Glutamatergic neuron (in vitro differentiated cells): ENCODE measurements at regions not wholly inside any gene's neighbourhood (a gene's known extent, or its start where the extent isn't known, plus 50 kb on each side); places are given as distances from the start of the nearest gene placed in this dataset.

Source experiments
- DNase-seq: peaks from one replicate; pipeline ENCODE4 v3.0.0; 2022
- H3K27ac Mint-ChIP-seq: one replicate; pipeline ENCODE4 v1.8.0; 2020; ENCODE audit warnings: mild to moderate bottlenecking, mixed read lengths, inconsistent platforms; ENCODE audit not compliant: unreplicated experiment
- H3K27me3 Mint-ChIP-seq: one replicate; pipeline ENCODE4 v1.8.0; 2020; ENCODE audit warnings: mild to moderate bottlenecking, moderate library complexity, mixed read lengths, inconsistent platforms; ENCODE audit not compliant: unreplicated experiment
- H3K36me3 Mint-ChIP-seq: one replicate; pipeline ENCODE4 v1.8.0; 2020; ENCODE audit warnings: mild to moderate bottlenecking, mixed read lengths, inconsistent platforms; ENCODE audit not compliant: unreplicated experiment
- H3K4me1 Mint-ChIP-seq: one replicate; pipeline ENCODE4 v1.8.0; 2020; ENCODE audit warnings: mild to moderate bottlenecking, low read depth, mixed read lengths, inconsistent platforms; ENCODE audit not compliant: unreplicated experiment
- H3K4me3 Mint-ChIP-seq: one replicate; pipeline ENCODE4 v1.8.0; 2020; ENCODE audit warnings: mild to moderate bottlenecking, mixed read lengths, inconsistent platforms; ENCODE audit not compliant: unreplicated experiment
- H3K9me3 Mint-ChIP-seq: one replicate; pipeline ENCODE4 v1.8.0; 2020; ENCODE audit warnings: mild to moderate bottlenecking, moderate library complexity, mixed read lengths, inconsistent platforms; ENCODE audit not compliant: unreplicated experiment
- TF ChIP-seq, protein P1 (sequence below): fragments of 200-600 bp; sonication (generic); IDR thresholded peaks from one replicate; pipeline ENCODE4 v1.5.0; 2021; ENCODE audit not compliant: partially characterized antibody, unreplicated experiment

DNA sequence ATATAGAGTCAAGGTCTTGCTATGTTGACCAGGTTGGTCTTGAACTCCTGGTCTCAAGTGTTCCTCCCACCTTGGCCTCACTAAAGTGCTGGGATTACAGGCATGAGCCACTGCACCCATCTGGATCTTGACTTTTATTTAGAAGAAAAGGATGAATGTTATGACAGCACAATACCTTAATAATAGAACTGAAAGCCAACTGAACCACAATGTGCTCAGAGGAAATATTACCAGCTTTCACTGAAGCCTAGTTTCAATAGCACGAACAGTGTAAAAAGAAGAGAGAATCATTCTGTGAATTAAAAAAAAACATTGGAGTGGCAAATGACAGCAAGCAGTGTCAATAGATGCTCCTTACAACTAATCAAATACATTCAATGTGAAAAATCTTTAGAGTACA, 239.2 kb upstream of the RMST start:
- Mint-ChIP-seq H3K9me3 (peaks cover 2% of the 10 kb centered on the region), H3K36me3 (no peaks in the 10 kb centered on the region), H3K27ac (no peak overlapping the region), H3K4me1 (no peaks in the 10 kb centered on the region), H3K27me3 (peaks cover 1% of the 10 kb centered on the region), H3K4me3 (no peak overlapping the region)
- TF ChIP-seq, protein P1, sequence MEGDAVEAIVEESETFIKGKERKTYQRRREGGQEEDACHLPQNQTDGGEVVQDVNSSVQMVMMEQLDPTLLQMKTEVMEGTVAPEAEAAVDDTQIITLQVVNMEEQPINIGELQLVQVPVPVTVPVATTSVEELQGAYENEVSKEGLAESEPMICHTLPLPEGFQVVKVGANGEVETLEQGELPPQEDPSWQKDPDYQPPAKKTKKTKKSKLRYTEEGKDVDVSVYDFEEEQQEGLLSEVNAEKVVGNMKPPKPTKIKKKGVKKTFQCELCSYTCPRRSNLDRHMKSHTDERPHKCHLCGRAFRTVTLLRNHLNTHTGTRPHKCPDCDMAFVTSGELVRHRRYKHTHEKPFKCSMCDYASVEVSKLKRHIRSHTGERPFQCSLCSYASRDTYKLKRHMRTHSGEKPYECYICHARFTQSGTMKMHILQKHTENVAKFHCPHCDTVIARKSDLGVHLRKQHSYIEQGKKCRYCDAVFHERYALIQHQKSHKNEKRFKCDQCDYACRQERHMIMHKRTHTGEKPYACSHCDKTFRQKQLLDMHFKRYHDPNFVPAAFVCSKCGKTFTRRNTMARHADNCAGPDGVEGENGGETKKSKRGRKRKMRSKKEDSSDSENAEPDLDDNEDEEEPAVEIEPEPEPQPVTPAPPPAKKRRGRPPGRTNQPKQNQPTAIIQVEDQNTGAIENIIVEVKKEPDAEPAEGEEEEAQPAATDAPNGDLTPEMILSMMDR = no peak
- DNase-seq = no peak

DNA sequence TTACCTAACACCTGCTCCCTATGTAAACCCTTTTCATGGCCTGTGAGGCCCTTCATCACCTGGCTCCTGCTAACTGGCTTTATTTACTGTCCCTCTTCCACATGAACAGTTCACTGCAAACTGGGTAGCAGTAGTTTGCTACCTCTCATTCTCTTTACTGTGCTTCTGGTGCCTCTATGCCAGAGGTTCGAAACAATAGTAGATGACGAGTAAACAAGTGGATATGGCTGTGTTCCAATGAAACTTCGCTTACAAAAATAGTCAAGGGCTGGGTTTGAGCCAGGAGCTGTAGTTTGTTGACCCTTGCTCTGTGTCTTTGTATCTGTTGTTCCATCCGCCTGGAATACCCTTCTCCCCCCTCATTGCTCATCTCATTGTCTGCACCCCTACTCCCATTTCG, 233.6 kb upstream of the RMST start:
- Mint-ChIP-seq H3K9me3 (peaks cover 5% of the 10 kb centered on the region), H3K4me1 (peaks cover 6% of the 10 kb centered on the region), H3K27ac (no peak overlapping the region), H3K4me3 (no peak overlapping the region), H3K36me3 (no peaks in the 10 kb centered on the region), H3K27me3 (peaks cover 2% of the 10 kb centered on the region)
- DNase-seq = no peak
- TF ChIP-seq, protein P1 = no peak

DNA sequence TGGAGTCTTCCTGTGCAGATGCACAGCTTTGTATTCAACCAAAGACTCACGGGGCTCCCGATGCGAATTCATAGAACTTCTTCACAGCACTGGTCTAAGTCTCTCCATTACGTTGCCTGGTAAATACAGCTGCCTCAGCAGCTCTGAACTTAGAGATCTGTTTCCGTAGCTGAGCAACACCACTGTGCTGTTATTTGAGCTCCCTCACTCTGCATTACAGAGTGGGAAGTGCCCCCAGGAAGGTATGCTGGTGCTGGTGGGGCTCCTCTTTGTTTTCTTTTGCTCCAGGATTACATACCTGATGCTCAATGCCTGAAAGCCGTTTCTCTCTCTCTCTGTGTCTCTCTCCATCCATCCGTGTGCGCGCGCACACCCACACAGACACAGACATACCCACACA, 227.5 kb upstream of the RMST start:
- Mint-ChIP-seq H3K9me3 (no peaks in the 10 kb centered on the region), H3K27me3 (no peaks in the 10 kb centered on the region), H3K4me1 (no peaks in the 10 kb centered on the region), H3K4me3 (no peak overlapping the region), H3K27ac (no peak overlapping the region), H3K36me3 (no peaks in the 10 kb centered on the region)
- TF ChIP-seq, protein P1 = no peak
- no peak for DNase-seq

DNA sequence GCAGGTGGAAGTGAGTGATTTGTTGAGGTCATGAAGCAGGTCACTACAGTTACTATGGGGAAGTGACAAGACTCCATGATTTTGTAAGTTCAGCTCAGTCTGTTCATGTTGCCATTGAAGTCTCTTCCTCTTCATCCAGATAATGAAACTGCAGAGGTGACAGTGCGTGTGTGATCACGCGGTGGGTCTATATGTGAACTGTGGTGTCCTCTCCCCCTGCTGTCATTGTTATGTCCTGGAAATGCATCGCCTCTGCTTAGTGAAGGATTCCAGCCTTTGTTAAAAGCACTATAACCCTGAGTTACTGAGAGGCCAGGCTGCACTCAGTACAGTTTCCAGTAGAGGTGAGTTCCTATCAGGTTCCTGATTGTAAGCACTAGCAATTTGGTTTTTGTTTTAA, 216.2 kb upstream of the RMST start:
- TF ChIP-seq, protein P1 = no peak
- Mint-ChIP-seq H3K4me3 (no peak overlapping the region), H3K4me1 (peaks cover 4% of the 10 kb centered on the region), H3K36me3 (no peaks in the 10 kb centered on the region), H3K27ac (no peak overlapping the region), H3K27me3 (no peaks in the 10 kb centered on the region), H3K9me3 (no peaks in the 10 kb centered on the region)
- no peak for DNase-seq

DNA sequence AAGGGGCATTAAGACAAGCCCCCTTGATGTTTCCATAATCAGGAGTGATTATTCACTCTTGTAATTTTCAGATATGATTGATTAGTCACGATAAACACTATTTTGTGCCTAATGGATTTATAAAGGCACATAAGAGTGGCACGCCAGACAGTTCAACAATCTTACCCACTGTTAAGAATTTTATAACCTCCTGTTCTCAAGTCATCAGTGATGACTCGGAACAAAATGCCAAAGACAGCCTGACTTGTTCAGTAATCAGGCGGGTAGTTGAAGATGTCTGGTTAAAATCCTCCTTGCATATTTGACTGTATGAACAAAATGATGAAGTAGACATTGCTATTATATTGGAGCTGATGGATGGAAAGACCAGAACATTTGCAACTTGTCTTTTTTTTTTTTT, 212.1 kb upstream of the RMST start:
- H3K27ac Mint-ChIP-seq = no peak overlapping the region
- no peaks in the 10 kb centered on the region for H3K36me3 Mint-ChIP-seq
- H3K27me3 Mint-ChIP-seq = no peaks in the 10 kb centered on the region
- TF ChIP-seq, protein P1 = no peak
- no peaks in the 10 kb centered on the region for H3K9me3 Mint-ChIP-seq
- no peak overlapping the region for H3K4me3 Mint-ChIP-seq
- no peaks in the 10 kb centered on the region for H3K4me1 Mint-ChIP-seq
- DNase-seq = no peak
